ENCODE measurements at regions not wholly inside any gene's neighbourhood (a gene's known extent, or its start where the extent isn't known, plus 50 kb on each side); places are given as distances from the start of the nearest gene placed in this dataset.
A peak's percentile ranks its signal among the peaks of the same experiment; 100 is the strongest.
"Not testable (repeated sequence)": the region's sequence is repeated elsewhere in the genome, so short reads cannot be mapped to it uniquely, and the experiment has no call there.

- not testable (repeated sequence) for H3K4me3 ChIP-seq (ENCODE audit: control insufficient read depth, low read depth, low read length); DNase-seq (ENCODE audit: low read depth)
Measured at GRCh38 chr4:3926969-3927755, 161.0 kb downstream of the ADRA2C start.

GRCh38 chr4:3929431-3929830 lies 163.2 kb downstream of the ADRA2C start:
- DNase-seq (ENCODE audit: low read depth); H3K4me3 ChIP-seq (ENCODE audit: control insufficient read depth, low read depth, low read length): not testable (repeated sequence)

- not testable (repeated sequence) for H3K4me3 ChIP-seq (ENCODE audit: control insufficient read depth, low read depth, low read length); DNase-seq (ENCODE audit: low read depth)
Measured at GRCh38 chr4:3932734-3933133, 166.5 kb downstream of the ADRA2C start.

- H3K4me3 ChIP-seq (ENCODE audit: control insufficient read depth, low read depth, low read length) = not testable (repeated sequence)
Measured at GRCh38 chr4:3935406-3935805, 169.2 kb downstream of the ADRA2C start.

GRCh38 chr4:3936184-3936583 lies 170.0 kb downstream of the ADRA2C start:
- DNase-seq (ENCODE audit: low read depth) = no peak
- no peak for TF ChIP-seq CTCF (IDR thresholded peaks at IDR 0.05; ENCODE audit: control insufficient read depth, insufficient read depth, low read depth, low read length, missing control alignments)
- no peak overlapping the region for H3K4me3 ChIP-seq (ENCODE audit: control insufficient read depth, low read depth, low read length)

More at GRCh38 chr4:3935406-3935805, 169.2 kb downstream of the ADRA2C start:
- DNase-seq (ENCODE audit: low read depth) = not testable (repeated sequence)

GRCh38 chr4:3937849-3938562 lies 171.8 kb downstream of the ADRA2C start:
- not testable (repeated sequence) for H3K4me3 ChIP-seq (ENCODE audit: control insufficient read depth, low read depth, low read length); DNase-seq (ENCODE audit: low read depth)

- H3K4me3 ChIP-seq (ENCODE audit: control insufficient read depth, low read depth, low read length); DNase-seq (ENCODE audit: low read depth): not testable (repeated sequence)
Measured at GRCh38 chr4:3938676-3939075, 172.5 kb downstream of the ADRA2C start.

- not testable (repeated sequence) for H3K4me3 ChIP-seq (ENCODE audit: control insufficient read depth, low read depth, low read length); DNase-seq (ENCODE audit: low read depth)
Measured at GRCh38 chr4:3939954-3940591, 173.9 kb downstream of the ADRA2C start.

GRCh38 chr4:3941735-3942522 lies 175.7 kb downstream of the ADRA2C start:
- DNase-seq (ENCODE audit: low read depth); H3K4me3 ChIP-seq (ENCODE audit: control insufficient read depth, low read depth, low read length): not testable (repeated sequence)

- not testable (repeated sequence) for H3K4me3 ChIP-seq (ENCODE audit: control insufficient read depth, low read depth, low read length); DNase-seq (ENCODE audit: low read depth)
- peak; percentile 53 for TF ChIP-seq CTCF (IDR thresholded peaks at IDR 0.05; ENCODE audit: control insufficient read depth, insufficient read depth, low read depth, low read length, missing control alignments)
Measured at GRCh38 chr4:3942569-3942971, 176.4 kb downstream of the ADRA2C start.

- not testable (repeated sequence) for H3K4me3 ChIP-seq (ENCODE audit: control insufficient read depth, low read depth, low read length)
- DNase-seq (ENCODE audit: low read depth) = peak; percentile 55
Measured at GRCh38 chr4:3943051-3943450, 176.9 kb downstream of the ADRA2C start.

All from AG09309 (cell line).